ENCODE measurements at regions not wholly inside any gene's neighbourhood (a gene's known extent, or its start where the extent isn't known, plus 50 kb on each side); places are given as distances from the start of the nearest gene placed in this dataset.
"Not testable (repeated sequence)": the region's sequence is repeated elsewhere in the genome, so short reads cannot be mapped to it uniquely, and the experiment has no call there.

DNA sequence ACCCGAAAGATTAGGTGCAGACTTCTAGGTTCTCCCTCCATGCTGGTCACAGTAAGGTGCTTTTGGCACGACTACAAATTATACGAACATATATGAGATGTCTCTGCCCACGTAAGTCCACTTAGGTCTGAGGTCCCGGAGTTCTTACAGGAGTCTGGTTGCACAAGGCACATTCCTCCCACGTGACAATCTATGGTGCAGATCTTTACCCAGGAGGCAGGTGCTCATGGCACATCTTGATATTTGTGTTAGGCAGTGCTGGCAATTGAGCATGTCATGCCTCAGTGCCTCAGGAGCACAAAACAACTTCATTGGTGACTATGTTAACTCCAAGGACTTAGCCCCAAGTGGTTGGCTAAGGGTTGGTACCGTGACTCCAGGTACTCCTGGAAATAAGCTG lies 92.0 kb upstream of the AMN1 start:
- DNase-seq (ENCODE audit: low read depth) = no peak

DNA sequence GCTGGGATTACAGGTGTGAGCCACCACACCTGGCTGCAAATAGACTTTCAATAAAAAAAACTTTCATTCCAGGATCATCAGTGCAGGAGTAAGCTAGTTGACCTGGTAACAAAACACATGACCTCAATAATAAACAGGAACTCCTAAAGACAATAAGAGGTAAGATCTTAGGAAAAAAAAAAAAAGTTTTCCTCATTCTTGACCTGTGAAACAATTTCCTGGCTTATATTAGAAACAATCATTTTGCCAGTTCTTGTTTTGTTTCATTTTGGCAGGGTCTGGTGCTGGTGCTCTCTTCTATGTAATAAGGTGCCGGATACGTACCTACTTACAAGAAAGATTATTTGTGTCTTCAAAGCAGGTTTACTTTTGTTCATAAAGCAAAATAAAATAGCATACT lies 90.6 kb upstream of the AMN1 start:
- DNase-seq (ENCODE audit: low read depth) = no peak

DNA sequence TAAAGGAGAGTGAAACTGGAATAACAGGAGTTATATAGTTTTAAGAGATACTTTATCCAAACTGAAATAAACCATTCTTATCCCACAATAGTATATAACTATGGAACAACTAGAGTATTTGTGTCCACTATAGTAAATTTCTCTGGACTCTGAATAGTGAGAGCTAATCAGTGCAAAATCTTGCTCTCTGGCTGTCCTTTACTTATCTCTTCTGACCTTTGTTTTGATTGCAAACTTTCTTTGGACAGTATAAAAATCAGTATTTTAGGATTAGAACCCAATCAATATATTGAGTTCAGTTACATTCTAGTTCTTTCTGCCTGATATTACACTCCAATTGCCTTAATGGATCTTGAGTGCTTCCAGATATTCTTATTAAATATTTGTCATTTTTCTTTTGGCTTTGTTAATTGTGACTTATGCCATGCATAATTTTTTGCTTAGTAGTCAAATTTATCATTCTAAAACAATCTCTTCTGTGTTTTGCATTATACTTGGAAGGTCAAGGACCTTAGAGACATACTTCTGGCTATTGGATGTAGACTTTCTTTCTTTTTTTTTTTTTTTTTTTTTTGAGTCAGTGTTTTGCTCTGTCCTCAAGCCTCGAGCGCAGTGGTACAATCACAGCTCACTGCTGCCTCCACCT lies 89.9 kb upstream of the AMN1 start:
- no peak for DNase-seq (ENCODE audit: low read depth)

DNA sequence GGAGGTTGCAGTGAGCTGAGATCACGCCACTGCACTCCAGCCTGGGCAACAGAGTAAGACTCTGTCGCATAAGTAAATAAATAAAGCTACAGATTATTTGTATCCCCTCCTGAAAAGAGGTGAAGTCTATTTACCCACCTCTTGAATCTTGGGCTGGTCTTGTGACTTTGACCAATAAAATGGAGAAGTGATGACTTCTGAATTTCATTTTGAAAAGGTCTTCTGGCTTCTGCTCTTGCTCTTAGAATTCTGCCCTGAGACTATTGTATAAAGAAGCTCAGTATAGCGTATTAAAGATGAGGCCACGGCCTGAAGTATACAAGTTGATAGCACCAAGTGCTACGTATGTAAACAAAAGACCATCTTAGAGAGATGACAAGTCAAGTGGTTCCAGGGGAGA lies 88.3 kb upstream of the AMN1 start:
- no peak for DNase-seq (ENCODE audit: low read depth)

DNA sequence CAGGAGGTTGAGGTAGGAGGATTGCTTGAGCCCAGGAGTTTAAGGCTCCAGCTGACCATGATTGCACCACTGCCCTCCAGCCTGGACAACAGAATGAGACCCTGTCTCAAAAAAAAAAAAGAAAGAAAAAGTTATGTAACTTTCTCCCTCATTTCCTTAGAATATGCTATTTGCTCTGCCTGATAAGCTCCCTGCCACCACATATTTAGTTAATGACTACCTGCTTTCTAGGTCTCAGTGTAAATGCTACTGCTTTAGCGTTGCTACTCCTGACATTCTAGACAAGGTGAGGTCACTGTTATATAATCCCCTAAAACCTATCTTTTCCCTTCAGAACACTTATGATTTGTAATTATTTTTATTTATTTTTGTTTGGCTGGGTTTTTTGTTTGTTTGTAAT lies 86.3 kb upstream of the AMN1 start:
- no peak for DNase-seq (ENCODE audit: low read depth)

DNA sequence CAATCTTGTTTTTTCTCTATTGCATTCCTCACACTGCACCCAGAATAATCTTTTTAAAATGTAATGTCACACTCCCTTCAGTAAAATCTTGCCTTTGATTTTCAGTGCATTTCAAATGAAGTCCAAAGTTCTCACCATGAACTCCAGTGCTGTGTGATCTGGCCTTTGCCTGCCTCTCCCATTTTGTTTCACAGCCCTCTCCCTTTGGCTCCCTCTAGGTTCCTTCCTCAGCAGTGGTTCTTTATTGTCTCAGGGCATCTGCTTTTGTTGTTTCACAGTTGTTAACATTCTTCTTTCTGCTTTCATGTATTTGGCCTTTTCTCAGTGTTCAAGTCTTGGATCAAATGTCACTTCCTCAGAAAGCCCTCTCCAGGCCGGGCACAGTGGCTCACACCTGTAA lies 84.5 kb upstream of the AMN1 start:
- DNase-seq (ENCODE audit: low read depth) = no peak

DNA sequence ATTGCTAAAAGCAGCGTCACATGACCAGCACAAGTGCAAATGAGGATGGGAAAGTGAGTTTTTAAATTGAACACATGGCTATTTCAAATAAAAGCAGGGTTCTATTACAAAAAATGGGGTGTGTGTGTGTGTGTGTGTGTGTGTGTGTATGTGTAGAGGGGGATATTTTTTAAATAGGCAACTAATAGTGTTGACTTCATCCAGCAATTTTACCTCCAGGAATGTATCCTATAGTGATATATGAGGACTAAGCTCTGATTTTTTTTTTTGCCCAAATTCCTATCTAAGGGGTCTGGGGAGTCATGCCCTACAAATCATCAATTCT lies 78.9 kb upstream of the AMN1 start:
- DNase-seq (ENCODE audit: low read depth) = no peak

DNA sequence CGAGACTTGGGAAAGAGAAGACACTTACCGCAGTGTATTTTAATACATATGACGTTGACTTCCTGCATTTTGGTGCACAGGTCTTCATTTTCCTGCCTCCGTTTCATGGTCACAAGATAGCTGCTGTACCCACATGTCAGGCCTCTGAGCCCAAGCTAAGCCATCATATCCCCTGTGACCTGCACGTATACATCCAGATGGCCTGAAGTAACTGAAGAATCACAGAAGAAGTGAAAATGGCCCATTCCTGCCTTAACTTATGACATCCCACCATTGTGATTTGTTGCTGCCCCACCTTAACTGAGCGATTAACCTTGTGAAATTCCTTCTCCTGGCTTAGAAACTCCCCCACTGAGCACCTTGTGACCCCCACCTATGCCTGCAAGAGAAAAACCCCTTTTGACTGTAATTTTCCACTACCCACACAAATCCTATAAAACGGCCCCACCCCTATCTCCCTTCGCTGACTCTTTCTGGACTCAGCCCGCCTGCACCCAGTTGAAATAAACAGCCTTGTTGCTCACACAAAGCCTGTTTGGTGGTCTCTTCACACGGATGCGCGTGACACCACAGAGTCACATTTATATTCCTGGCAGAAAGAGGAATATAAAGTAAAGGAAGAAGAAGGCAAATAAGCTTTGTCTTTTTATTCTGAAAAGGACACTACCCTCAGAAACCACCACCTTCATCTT lies 78.4 kb upstream of the AMN1 start:
- DNase-seq (ENCODE audit: low read depth) = peak; percentile 7

DNA sequence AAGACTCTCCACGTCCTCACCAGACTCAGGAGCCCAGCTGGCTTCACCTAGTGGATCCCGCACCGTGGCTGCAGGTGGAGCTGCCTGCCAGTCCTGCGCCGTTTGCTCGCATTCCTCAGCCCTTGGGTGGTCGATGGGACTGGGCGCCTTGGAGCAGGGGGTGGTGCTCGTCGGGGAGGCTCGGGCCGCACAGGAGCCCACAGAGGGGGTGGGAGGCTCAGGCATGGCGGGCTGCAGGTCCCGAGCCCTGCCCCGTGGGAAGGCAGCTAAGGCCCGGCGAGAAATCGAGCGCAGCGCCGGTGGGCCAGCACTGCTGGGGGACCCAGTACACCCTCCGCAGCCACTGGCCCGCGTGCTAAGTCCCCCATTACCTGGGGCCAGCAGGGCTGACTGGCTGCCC lies 76.9 kb upstream of the AMN1 start:
- DNase-seq (ENCODE audit: low read depth) = not testable (repeated sequence)

DNA sequence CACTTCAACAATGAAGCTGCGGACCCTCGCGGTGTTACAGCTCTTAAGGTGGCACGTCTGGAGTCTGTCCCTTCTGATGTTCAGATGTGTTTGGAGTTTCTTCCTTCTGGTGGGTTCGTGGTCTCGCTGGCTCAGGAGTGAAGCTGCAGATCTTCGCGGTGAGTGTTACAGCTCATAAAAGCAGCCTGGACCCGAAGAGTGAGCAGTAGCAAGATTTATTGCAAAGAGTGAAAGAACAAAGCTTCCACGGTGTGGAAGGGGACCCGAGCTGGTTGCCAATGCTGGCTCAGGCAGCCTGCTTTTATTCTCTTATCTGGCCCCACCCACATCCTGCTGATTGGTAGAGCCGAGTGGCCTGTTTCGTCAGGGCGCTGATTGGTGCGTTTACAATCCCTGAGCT lies 75.9 kb upstream of the AMN1 start:
- DNase-seq (ENCODE audit: low read depth) = not testable (repeated sequence)

DNA sequence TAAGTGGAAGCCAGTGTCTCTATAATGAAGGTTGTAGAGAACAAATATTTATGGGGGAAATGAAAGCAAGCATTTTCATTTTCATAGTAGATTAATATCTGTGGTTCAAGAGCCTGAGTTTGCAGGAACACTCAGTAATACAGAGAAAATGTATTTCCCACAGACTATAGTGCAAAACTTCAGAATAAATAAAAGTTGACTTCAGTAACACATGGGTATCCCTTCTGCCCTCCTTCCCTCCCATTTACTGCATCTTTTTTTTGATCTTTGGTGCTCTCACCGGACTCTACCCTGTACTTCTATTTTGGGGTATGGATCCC lies 75.3 kb upstream of the AMN1 start:
- no peak for DNase-seq (ENCODE audit: low read depth)

DNA sequence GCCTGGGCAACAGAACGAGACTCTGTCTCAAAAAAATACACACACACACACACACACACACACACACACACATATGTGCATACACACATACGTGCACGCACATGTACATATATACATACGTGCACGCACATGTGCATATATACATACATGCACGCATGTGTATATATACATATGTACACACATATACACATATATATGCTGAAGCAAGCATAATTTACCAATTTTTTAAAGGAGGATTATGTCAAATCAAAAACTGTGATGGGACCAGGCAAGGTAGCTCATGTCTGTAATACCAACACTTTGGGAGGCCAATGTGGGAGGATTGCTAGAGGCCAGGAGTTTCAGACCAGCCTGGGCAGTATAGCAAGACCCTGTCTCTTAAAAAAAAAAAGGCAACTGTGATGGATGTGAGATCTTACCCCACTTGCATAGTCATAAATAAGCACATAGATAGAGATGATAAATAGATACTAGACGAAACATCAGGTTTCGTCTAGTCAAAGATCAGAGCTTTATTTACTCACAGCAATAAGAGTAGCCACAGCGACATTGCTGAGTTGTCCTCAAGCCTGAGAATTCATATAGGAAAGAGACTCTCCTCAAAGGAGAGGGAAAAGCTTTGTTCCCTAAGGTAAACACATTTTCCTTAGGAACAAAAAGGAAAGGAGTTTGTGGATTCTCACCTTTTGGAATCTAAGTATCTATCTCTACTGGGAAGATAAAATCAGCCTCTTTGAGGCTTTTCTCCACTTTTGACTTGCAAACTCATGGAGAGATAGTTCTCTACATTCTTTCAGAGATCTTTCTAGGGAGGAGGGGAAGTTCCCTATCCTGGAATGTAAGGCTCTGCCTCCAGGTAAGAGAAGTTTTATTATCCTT lies 74.7 kb upstream of the AMN1 start:
- DNase-seq (ENCODE audit: low read depth) = no peak

DNA sequence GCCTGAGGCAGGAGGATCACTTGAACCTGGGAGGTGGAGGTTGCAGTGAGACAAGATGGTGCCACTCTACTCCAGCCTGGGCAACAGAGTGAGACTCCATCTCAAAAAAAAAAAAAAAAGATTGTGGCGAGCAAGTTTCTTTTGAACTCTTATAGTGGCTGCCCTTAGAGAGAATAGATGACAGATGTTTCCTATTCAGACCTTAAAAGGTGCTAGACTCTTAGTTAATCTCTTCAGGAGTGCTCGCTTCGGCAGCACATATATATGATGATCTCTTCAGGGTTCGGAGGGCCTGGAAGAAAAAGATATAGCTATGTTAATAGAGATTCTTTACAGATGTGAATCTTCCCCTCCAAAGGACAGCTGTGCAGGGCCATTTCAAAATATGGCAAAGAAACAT lies 73.1 kb upstream of the AMN1 start:
- no peak for DNase-seq (ENCODE audit: low read depth)

DNA sequence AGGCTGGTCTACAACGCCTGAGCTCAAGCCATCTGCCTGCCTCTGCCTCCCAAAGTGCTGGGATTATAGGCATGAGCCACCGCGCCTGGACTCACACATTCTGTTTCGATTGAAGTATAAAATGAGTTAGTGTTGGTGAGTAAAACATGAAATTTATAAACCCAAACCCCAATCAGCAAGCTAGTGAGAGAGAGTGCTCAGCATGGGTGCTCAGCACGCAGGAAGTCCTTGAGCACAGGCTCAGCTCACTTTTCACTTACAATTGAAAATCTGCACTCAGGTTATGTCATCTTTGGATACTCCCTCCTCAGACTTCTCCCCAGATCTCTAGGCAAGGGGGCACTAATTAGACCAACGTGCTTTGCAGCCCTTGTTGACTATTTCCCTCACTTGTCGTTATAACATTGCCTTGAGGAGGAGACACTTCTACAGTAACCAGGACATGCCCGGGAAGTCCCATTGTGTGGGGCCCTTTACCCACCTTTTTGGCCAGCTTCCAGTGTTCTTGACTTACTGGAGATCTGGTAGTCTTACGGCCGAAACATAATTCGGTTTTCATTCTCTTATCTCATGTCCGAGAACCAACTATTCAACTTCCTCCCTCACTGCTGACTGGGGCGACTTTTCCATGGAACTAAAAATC lies 68.5 kb upstream of the AMN1 start:
- no peak for DNase-seq (ENCODE audit: low read depth)

DNA sequence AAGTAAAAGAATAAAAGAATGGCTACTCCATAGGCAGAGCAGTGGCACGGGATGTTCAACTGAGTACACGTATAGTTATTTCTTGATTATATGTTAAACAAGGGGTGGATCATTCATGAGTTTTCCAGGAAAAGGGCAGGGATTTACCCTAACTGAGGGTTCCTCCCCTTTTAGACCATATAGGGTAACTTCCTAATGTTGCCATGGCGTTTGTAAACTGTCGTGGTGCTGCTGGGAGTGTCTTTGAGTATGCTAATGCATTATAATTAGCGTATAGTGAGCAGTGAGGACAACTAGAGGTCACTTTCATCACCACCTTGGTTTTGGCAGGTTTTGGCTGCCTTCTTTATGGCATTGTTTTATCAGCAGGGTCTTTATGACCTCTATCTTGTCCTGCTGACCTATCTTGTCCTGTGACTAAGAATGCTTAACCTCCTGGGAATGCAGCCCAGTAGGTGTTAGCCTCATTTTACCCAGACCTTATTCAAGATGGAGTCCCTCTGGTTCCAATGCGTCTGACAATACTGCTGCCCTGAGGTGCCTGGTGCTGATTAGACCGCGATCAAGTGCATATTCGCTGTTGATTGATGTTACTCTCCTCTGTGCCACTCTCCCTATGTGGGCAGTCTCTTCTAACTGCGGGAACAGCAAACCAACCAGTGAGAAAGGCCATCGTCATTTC lies 67.6 kb upstream of the AMN1 start:
- no peak for DNase-seq (ENCODE audit: low read depth)

DNA sequence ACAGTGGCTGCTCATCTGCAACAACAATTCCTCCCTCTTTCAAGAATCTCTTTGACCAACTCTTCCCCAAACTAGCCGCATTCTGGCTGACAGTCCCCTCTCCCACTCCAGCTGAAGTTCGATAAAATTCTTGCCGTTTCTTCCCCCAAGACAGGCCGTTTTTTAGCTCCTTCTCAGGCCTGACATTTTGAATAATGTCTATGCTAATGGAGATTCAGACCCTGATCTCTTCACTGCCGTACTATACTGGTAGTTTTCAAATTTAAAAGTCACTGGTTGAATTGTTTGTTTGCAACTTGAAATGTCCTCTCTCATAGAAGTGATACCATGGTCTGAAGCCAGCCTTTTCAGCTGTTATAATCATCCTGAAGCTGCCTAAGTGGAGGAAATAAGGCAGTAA lies 65.9 kb upstream of the AMN1 start:
- DNase-seq (ENCODE audit: low read depth) = no peak

DNA sequence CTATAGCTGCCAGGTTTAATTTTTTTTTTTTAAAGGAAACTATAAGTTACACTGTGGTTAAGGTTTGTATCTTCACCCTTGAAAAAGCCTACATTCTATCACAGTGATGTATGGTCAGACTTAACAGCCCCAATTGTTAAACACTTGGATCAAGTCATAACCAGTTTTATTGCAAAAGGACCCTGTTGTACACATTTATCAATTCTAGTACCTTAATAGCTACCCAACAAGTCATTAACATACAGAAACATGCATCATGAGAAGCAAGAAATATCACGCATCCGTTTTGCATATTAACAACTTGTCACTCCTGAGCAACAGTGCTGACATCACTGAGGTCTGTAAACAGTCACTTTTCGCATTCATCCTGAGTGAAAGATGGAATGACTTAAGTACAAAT lies 62.4 kb upstream of the AMN1 start:
- not testable (repeated sequence) for DNase-seq (ENCODE audit: low read depth)

DNA sequence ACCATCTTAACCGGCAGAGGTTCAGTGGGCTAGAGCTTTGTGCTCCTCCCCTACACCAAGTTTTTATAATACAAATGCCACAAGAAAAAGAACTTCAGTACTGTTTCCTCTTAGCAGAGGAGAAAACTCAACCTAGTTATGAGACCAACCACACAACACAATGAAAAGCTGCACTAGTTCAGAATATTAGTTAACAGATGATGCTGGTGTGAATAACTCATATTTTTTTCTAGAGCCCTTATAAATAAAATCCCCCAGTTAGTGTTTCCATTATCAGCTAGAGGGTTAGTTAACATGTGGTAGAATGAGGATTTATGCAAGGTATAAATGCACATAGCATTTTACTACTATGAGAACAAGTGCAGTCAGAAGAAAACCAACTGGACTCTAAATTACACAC lies 61.9 kb upstream of the AMN1 start:
- DNase-seq (ENCODE audit: low read depth) = no peak

DNA sequence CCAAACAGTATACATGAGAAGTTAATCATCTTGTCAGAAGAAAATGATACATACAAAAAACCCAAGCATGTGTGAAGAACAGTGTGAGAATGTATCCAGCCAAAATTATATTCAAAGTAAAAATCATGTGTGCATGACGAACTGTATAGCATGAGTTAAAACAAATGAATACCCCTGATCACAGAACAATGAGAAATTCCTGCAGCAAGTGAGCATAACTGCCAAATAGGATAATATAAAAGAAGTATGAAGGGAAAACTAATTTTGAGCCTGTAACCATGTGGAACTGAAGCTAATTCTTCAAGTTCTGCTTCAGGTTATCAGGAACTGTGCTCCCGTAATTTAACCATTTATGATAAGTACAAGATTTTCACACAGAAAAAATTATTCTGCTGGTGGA lies 56.5 kb upstream of the AMN1 start:
- no peak for DNase-seq (ENCODE audit: low read depth)

DNA sequence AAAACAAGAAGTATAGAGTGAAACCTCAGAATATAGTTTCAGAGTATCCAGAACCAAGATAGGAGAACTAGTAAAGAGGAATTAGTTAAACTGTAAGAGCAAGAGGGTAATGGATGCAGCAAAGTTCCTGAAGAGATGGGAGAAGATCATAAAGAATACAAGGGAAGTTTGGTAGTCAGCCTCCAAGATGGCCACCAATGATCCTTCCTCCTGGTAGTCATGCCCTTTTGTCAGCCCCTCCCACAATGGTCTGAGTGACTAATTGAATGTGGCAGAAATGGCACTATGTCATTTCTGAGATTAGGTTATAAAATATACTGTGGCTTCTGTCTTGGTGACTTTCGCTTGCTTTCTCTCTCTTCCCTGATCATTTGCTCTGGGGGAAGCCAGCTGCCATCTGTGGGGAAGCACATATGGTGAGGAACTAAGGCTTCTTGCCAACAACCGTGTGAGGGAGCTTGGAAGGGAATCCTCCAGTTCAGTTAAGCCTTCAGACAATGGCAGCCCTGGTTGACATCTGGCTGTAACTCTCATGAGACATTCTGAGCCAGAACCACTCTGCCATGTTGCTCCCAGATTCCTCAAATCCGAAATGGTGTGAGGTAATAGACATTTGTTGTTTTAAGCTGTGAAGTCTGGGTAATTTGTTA lies 55.3 kb upstream of the AMN1 start:
- no peak for DNase-seq (ENCODE audit: low read depth)

DNA sequence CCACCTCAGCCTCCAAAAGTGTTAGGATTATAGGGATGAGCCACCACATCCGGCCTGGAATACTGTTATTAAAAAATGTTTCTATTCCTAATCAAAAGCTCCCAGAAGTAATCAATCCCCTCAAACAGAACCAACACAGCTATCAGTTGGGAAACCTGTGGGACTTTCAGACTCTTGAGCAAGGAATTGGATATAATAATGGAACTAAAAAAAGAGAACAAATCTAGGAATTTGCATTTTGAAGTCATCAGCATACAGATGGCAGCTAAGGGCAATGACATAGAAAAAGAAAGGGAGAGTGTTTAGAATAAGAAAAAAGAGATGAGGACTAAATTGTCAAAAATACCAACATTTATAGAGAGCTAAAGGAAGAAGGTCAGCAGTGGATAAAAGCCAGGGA lies 54.7 kb upstream of the AMN1 start:
- no peak for DNase-seq (ENCODE audit: low read depth)

Measured in activated T-cell treated with anti-CD3 and anti-CD28 coated beads for 1 hour (primary cell).